GM19463 (cell line): ENCODE measurements at regions not wholly inside any gene's neighbourhood (a gene's known extent, or its start where the extent isn't known, plus 50 kb on each side); places are given as distances from the start of the nearest gene placed in this dataset.

ENCODE experiments used
- ATAC-seq: cut with Tn5 transposase; IDR thresholded peaks from one replicate; pipeline ENCODE4 v1.9.1; 2021; ENCODE audit warnings: mild to moderate bottlenecking, moderate library complexity; ENCODE audit not compliant: unreplicated experiment

DNA sequence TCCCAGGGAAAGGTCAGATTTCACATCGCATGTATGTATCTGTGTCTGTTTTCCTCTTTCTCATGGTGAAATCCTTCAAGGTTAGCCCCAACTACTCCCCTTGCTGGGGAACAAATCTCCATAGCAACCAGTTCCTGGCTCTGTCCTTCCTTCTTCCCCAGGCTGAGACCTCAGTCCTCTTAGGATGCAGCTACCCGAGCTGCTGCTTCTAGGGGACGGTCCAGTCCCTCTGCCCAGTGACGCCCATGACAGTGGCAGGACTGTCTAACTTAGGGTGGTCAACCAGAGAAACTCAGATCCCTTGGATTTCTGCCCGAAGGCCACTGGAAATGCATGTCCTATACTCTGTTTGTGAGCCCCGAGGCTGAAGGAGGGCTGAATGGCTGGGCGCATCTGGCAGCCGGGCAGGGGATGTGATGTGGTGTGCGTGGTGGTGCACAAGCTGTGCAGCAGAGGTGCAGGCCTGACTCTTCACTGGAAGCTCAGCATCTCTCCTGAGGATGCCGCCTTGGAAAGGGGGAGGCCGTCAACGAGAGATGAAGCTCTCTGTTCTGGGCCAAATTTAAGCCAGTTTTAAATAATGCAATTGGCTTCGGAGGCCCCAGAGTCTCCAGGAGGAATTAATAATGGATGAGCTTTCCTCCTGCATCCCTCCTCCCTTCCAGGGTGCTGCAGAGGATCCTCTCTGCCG is 118.7 kb upstream of the B3GAT1 start:
- ATAC-seq: no peak

DNA sequence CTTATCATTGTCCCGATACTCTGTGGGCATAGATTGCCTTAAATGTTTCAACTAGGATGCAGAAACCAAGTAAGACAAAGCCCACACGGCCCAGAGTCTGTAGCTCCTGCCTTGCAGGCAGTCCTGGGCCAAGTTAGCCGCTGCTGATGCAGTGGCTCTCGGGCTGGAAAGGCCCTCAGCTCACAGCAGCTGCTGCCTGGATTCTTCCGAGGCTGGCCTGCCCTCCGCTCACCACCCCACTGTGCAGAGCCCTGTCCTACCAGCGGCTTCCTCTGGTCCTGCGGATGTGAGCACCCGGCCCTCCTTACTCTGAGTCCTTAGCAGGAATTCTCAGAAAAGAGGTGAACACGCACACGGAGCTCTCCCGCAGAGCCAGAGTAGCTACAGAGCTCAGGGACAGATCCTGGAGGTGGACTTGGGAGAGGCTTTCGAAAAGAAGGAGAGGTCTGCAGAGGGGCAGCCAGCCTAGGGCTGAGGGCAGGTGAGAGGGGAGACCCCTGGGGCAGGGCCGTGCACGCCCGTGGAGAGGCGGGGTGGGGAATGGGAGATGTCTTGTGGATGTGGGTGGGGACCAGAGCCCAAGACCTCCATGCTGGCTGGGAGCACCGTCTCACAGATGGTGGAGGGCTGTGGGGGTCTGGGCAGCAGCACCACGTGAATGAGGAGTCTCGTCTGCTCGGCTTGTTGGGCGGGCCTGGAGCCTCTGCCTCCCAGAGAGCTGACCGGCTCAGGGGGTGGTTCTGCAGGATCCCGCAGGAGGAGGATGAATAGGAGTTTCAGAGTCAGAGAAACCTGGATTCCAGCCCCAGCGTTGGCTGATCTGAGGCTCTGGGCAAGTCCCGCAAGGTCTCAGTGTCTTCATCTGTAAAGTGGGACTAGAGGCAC is 117.4 kb upstream of the B3GAT1 start:
- ATAC-seq: no peak

DNA sequence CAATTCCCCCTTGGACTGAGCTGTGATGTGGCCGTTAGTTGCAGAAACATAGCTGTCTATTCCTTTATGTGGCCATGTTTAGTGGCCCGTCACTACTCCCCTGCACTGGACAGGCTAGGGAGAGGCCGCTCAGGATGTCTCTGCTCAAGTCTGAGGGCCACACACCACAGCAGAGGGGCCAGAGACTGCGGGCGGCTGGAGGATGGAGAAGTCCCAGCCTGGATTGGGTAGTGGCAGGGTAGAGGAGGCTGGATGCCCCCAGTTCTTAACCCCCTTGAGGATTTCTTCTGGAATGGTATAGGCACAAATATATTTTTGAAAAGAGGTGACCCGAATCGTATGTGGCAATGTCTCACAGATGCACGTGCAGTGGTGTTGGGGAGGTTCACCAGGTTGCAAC is 116.4 kb upstream of the B3GAT1 start:
- no peak for ATAC-seq

DNA sequence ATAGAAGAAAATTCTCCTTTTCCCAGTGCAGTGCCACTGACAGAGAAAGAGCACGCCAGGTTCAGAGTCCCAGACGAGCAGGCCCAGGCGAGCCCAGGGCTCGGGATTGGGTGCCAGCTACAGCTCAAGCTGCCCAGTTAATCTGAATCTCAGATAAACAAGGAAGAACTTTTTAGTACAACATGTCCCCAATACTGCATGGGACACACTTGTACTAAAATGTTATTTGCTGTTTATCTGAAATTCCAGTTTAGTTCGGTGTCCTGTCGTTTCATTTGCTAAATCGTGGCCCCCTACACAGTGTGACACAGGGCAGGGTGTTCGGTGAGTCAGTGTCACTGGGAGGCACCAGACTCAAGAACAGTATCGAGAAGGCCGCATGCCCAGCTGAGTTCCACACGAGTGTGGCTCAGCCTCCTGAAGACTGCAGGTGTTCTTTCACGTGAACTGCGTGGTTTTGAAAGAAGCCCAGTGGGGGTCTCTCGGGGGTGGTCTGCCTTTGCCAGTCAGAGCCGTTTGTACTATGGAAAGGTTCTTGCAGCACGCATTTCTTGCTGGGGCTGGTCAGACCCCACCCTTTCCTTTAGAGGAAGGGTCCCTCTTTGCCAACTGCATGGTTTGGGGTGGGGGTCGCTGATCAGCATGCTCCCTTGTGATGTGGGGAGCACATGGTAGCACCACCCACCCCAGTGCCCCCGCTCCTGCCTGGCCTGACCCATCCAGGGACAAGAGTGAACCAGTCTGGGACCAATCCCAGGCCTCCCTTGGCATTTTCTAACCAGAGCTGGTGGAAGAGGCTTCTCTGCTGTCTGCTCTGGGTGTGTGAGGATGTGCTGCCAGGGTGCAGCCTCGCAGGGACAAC is 115.6 kb upstream of the B3GAT1 start:
- ATAC-seq: no peak

- no peak for ATAC-seq
Observed at GRCh38 chr11:134524896-134525845, 113.1 kb upstream of the B3GAT1 start.

GRCh38 chr11:134524201-134524600 is 112.2 kb upstream of the B3GAT1 start:
- no peak for ATAC-seq

DNA sequence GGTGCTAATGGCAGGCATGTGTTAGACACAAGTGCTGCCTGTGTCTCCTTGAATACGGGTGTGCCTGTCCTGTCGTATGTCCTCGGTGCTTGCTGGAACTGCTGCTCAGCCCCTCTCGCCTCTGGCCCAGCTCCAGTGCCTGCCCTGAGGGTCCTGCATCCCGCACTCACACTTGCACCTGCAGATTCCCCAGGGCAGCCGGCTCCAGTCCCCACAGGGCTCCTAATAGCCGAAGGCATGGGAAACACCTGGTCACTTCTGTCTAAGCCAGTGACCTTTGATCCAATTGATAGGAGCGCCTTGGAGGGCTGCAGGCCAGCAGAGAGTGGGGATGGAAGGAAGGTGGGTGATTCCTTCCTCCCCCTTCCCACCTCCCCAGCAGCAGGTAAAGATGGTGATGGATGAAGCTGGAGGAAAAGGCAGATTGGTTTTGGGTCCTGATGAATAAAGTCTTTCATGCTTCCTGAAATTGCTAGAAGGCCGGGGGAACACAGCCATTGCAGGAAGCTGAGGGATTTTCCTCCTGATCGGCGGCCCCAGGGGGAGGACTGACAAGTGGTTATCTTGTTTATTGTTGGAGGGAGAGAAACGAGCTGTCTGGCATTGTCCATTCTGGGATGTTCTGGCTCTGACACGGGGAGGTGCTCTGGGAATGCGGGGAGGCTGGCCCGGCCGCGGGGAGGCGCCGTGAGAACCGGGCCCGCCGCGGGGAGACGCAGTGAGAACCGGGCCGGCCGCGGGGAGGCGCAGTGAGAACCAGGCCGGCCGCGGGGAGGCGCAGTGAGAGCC is 110.9 kb upstream of the B3GAT1 start:
- no peak for ATAC-seq

DNA sequence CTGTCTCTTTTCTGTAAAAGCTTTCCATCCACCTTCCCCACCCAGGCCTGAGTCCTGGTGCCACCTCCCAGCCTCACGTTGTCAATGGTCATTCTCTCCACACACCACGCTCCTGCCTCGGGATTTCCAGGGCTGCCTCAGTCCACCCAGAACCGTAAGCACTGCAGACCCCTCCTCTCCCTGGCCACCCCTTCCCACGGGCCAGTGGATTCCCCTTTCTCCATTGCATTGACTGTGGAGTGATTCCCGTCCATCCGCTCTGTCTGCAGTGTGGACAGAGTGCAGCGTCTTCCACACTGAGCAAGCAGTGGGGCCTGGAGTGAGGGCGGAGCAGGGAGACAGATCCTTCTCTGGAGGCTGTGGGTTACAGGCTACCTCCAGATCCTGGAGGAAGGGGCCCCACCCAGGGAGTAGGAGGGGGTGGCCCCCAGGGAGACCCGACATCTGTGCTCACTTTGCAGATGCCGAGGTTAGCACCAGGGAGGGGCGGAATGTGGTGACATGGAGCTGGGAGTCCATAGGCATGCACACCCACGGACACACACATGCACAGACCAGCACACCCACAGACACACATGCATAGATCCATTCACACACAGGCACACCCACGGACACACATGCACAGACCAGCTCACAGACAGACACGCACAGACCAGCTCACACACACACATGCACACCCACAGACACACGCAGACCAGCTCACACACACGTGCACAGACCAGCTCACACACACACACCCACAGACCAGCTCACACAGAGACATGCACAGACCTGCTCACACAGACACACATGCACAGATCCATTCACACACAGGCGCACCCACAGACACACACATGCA is 109.6 kb upstream of the B3GAT1 start:
- no peak for ATAC-seq

GRCh38 chr11:134521001-134521400 is 109.0 kb upstream of the B3GAT1 start:
- no peak for ATAC-seq

GRCh38 chr11:134519788-134520187 is 107.7 kb upstream of the B3GAT1 start:
- no peak for ATAC-seq

DNA sequence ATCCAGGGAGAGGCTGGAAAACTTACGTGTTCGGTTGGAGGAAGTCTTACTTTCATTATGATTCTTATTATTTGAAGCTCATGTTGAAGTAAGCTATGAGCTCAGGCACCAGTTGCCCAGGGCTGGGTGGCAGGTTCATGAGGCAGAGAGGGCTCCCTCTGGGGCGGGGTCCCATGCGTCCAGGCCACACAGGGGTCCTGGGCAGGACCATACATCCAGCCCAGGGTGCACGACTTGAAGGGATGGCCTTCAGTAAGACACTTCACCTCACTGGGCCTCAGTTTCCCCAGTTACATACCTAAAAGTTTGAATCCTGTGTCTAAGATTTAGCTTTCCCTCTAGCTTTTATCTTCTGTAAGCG is 107.3 kb upstream of the B3GAT1 start:
- no peak for ATAC-seq

- no peak for ATAC-seq
Observed at GRCh38 chr11:134518616-134519389, 106.8 kb upstream of the B3GAT1 start.

- ATAC-seq: no peak
Observed at GRCh38 chr11:134517621-134518293, 105.7 kb upstream of the B3GAT1 start.

GRCh38 chr11:134517115-134517514 is 105.1 kb upstream of the B3GAT1 start:
- ATAC-seq: no peak

GRCh38 chr11:134516529-134516928 is 104.5 kb upstream of the B3GAT1 start:
- ATAC-seq: no peak

- ATAC-seq: no peak
Observed at GRCh38 chr11:134515081-134515960, 103.3 kb upstream of the B3GAT1 start.
